ENCODE measurements at regions not wholly inside any gene's neighbourhood (a gene's known extent, or its start where the extent isn't known, plus 50 kb on each side); places are given as distances from the start of the nearest gene placed in this dataset.

GRCh38 chr16:62298600-62298999 lies 262.4 kb upstream of the CDH8 start:
- TF ChIP-seq EP300 (IDR thresholded peaks at IDR 0.05) (no peak), POLR2AphosphoS5 (IDR thresholded peaks at IDR 0.05) (no peak), POLR2A (IDR thresholded peaks at IDR 0.05) (no peak), CTCF (IDR thresholded peaks at IDR 0.05) (no peak)
- intact Hi-C loops (cut with DNase I), result no loop called here
- Histone ChIP-seq H3K9me3 (no peaks in the 10 kb centered on the region), H3K36me3 (no peaks in the 10 kb centered on the region), H3K4me3 (no peak overlapping the region), H3K27me3 (no peaks in the 10 kb centered on the region), H3K4me1 (no peaks in the 10 kb centered on the region), H3K27ac (no peak overlapping the region)
- 74 to 78% methylated on average over 11 of the region's 11 CpGs for WGBS, 2 donors
- no peak for DNase-seq

DNA sequence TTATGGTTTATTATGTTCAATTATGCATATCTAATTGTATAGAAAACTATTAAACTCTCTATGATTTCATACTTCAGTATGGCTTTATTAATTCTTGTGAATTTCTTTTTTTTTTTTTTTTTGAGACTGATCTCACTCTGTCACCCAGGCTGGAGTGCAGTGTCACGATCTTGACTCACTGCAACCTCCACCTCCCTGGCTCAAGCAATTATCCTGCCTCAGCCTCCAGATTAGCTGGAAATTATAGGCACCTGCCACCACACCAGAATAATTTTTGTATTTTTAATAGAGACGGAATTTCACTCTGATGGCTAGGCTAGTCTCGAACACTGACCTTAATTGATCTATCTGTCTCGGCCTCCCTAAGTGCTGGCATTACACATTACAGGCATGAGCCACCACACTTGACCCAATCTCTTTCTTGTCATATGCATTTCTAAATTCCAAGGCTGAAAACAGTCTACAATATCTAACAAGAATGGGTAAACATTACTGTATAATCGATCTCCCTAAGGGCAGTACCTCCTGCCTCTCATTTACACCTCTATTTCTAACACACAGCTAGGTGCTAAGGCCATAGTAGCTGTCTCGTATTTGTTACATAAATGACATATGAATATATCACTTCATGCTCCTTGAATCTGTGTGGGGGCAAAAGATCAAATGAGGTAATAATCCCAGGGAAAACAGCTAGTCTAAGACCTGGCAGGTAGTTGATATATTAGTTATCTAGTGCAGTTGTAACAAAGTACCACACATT lies 258.2 kb upstream of the CDH8 start:
- no peaks in the 10 kb centered on the region for H3K4me1 ChIP-seq
- no peak for TF ChIP-seq POLR2A (IDR thresholded peaks at IDR 0.05)
- TF ChIP-seq POLR2AphosphoS5 (IDR thresholded peaks at IDR 0.05), result no peak
- TF ChIP-seq CTCF (IDR thresholded peaks at IDR 0.05), result no peak
- no peak for TF ChIP-seq EP300 (IDR thresholded peaks at IDR 0.05)
- WGBS, 2 donors, result 78 to 84% methylated on average over 6 of the region's 6 CpGs
- intact Hi-C loops (cut with DNase I), result no loop called here
- no peaks in the 10 kb centered on the region for H3K36me3 ChIP-seq
- H3K9me3 ChIP-seq, result no peaks in the 10 kb centered on the region
- no peak overlapping the region for H3K27ac ChIP-seq
- no peak for DNase-seq
- no peaks in the 10 kb centered on the region for H3K27me3 ChIP-seq
- no peak overlapping the region for H3K4me3 ChIP-seq

DNA sequence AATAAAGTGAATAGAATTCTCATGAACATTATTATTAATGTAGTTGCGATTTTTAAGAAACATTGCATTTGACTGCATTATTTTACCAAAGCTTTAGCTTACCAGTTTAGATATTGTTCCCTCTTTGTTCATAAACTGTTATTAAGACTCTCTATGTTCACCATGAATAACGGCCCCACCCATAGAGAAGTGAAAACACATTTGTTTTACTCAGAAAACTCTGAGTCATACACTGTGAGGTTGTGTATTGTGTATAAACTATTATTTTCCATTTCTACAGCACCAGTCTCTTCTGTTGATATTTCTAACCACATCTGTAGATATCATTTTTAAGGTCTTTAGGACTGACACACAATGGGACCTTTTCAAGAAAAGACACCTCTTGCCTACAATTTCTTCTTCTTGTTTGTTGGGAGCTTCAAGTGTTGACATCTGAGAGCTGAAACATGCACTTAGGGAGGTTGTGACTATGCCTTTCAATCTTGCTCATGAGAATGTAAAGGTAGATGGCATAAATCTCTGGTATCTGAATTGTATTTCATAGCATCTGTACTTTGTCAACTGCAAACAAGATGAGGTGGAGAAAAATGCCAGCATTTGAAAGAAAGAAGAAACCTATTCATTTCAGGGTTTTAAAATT lies 252.9 kb upstream of the CDH8 start:
- WGBS, 2 donors, result 46 to 81% methylated on average over 2 of the region's 2 CpGs
- H3K36me3 ChIP-seq, result no peaks in the 10 kb centered on the region
- H3K9me3 ChIP-seq, result no peaks in the 10 kb centered on the region
- H3K27ac ChIP-seq, result no peak overlapping the region
- H3K4me1 ChIP-seq, result no peaks in the 10 kb centered on the region
- H3K27me3 ChIP-seq, result no peaks in the 10 kb centered on the region
- H3K4me3 ChIP-seq, result no peak overlapping the region
- DNase-seq, result no peak
- intact Hi-C loops (cut with DNase I), result no loop called here
- TF ChIP-seq CTCF (IDR thresholded peaks at IDR 0.05), result no peak
- no peak for TF ChIP-seq POLR2A (IDR thresholded peaks at IDR 0.05)

- H3K36me3 ChIP-seq, result no peaks in the 10 kb centered on the region
- no peak overlapping the region for H3K27ac ChIP-seq
- intact Hi-C loops (cut with DNase I), result no loop called here
- H3K27me3 ChIP-seq, result no peaks in the 10 kb centered on the region
- TF ChIP-seq CTCF (IDR thresholded peaks at IDR 0.05) (no peak), EP300 (IDR thresholded peaks at IDR 0.05) (no peak), POLR2AphosphoS5 (IDR thresholded peaks at IDR 0.05) (no peak), POLR2A (IDR thresholded peaks at IDR 0.05) (no peak)
- DNase-seq, result no peak
- WGBS, 2 donors, result 64 to 83% methylated on average over 3 of the region's 3 CpGs
- no peak overlapping the region for H3K4me3 ChIP-seq
- no peaks in the 10 kb centered on the region for H3K4me1 ChIP-seq
- H3K9me3 ChIP-seq, result peaks cover 0 to 5% (median 0%) of the 10 kb centered on the region in 4 donors
Observed at GRCh38 chr16:62280506-62280905, 244.3 kb upstream of the CDH8 start.
